Germinal center (tissue), 1 donor: ENCODE measurements at regions not wholly inside any gene's neighbourhood (a gene's known extent, or its start where the extent isn't known, plus 50 kb on each side); places are given as distances from the start of the nearest gene placed in this dataset.

ENCODE experiments used
- DNase-seq: peaks from one replicate; pipeline ENCODE4 v3.0.0; 2012; ENCODE audit warnings: mixed read lengths, low spot score

- no peak for DNase-seq
Observed at GRCh38 chr12:116651089-116651488, 86.8 kb downstream of the SPRING1 start.

GRCh38 chr12:116650585-116651087 is 87.2 kb downstream of the SPRING1 start:
- DNase-seq, result no peak

- no peak for DNase-seq
Observed at GRCh38 chr12:116650062-116650461, 87.8 kb downstream of the SPRING1 start.

- no peak for DNase-seq
Observed at GRCh38 chr12:116647813-116648212, 88.6 kb downstream of the MAP1LC3B2 start.

- no peak for DNase-seq
Observed at GRCh38 chr12:116646901-116647300, 87.7 kb downstream of the MAP1LC3B2 start.

GRCh38 chr12:116644806-116645205 is 85.6 kb downstream of the MAP1LC3B2 start:
- no peak for DNase-seq

GRCh38 chr12:116642683-116643082 is 83.5 kb downstream of the MAP1LC3B2 start:
- no peak for DNase-seq

GRCh38 chr12:116642106-116642505 is 82.9 kb downstream of the MAP1LC3B2 start:
- no peak for DNase-seq

- DNase-seq, result no peak
Observed at GRCh38 chr12:116640281-116640680, 81.1 kb downstream of the MAP1LC3B2 start.

- DNase-seq, result no peak
Observed at GRCh38 chr12:116639765-116640164, 80.6 kb downstream of the MAP1LC3B2 start.

- DNase-seq, result no peak
Observed at GRCh38 chr12:116638376-116638775, 79.2 kb downstream of the MAP1LC3B2 start.

- no peak for DNase-seq
Observed at GRCh38 chr12:116637589-116638150, 78.5 kb downstream of the MAP1LC3B2 start.

- no peak for DNase-seq
Observed at GRCh38 chr12:116636608-116637519, 77.7 kb downstream of the MAP1LC3B2 start.

GRCh38 chr12:116635487-116635886 is 76.3 kb downstream of the MAP1LC3B2 start:
- peak; percentile 55 for DNase-seq

GRCh38 chr12:116633476-116633875 is 74.3 kb downstream of the MAP1LC3B2 start:
- no peak for DNase-seq

GRCh38 chr12:116631619-116632018 is 72.4 kb downstream of the MAP1LC3B2 start:
- DNase-seq, result no peak

GRCh38 chr12:116630762-116631161 is 71.6 kb downstream of the MAP1LC3B2 start:
- no peak for DNase-seq

GRCh38 chr12:116629480-116629879 is 70.3 kb downstream of the MAP1LC3B2 start:
- DNase-seq, result no peak

- DNase-seq, result no peak
Observed at GRCh38 chr12:116628989-116629388, 69.8 kb downstream of the MAP1LC3B2 start.

GRCh38 chr12:116628450-116628793 is 69.2 kb downstream of the MAP1LC3B2 start:
- DNase-seq, result no peak
